Adrenal gland (tissue), 5 donors: ENCODE measurements at regions not wholly inside any gene's neighbourhood (a gene's known extent, or its start where the extent isn't known, plus 50 kb on each side); places are given as distances from the start of the nearest gene placed in this dataset.

ENCODE experiments used
- POLR2A ChIP-seq, 2 donors: fragments of 450-650 bp; IDR thresholded peaks; one replicate each; pipeline ENCODE4 v1.6.1; 2017; ENCODE audit warnings: antibody characterized with exemption in 2 of 2, mild to moderate bottlenecking in 2 of 2, moderate library complexity in 1 of 2
- TF ChIP-seq, protein P1 (sequence below), 6 experiments: fragments of 450-650 bp in 4 of 6; fragments of 200-600 bp in 2 of 6; sonication (generic) in 1 of 6; IDR thresholded peaks; 1 replicate in 5 of 6; 2 replicates in 1 of 6; pipeline versions ENCODE4 v1.5.1 to v1.8.0; 2016 to 2021; ENCODE audit warnings: antibody characterized with exemption in 6 of 6, mild to moderate bottlenecking in 2 of 6, moderate library complexity in 1 of 6
- donor health status: DM: no; HTN: no; CAD: no.

DNA sequence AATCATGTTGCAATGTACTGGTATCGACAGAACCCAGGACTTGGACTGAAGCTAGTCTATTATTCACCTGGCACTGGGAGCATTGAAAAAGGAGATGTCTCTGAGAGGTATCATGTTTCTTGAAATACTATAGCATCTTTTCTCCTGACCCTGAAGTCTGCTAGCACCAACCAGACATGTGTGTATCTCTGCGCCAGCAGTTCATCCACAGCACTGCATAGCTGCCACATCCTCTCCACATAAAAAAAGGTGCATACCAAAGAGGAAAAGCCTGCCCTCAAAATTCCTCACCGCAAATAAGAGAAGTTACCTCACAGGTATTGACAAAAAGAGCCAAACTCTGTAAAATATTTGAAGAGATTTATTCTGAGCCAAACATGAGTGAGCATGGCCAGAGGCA lies 99.5 kb upstream of the PRSS3 start:
- TF ChIP-seq POLR2A (IDR thresholded peaks at IDR 0.05): no peak
- TF ChIP-seq, protein P1, sequence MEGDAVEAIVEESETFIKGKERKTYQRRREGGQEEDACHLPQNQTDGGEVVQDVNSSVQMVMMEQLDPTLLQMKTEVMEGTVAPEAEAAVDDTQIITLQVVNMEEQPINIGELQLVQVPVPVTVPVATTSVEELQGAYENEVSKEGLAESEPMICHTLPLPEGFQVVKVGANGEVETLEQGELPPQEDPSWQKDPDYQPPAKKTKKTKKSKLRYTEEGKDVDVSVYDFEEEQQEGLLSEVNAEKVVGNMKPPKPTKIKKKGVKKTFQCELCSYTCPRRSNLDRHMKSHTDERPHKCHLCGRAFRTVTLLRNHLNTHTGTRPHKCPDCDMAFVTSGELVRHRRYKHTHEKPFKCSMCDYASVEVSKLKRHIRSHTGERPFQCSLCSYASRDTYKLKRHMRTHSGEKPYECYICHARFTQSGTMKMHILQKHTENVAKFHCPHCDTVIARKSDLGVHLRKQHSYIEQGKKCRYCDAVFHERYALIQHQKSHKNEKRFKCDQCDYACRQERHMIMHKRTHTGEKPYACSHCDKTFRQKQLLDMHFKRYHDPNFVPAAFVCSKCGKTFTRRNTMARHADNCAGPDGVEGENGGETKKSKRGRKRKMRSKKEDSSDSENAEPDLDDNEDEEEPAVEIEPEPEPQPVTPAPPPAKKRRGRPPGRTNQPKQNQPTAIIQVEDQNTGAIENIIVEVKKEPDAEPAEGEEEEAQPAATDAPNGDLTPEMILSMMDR (IDR thresholded peaks at IDR 0.05): no peak
